ENCODE measurements at regions not wholly inside any gene's neighbourhood (a gene's known extent, or its start where the extent isn't known, plus 50 kb on each side); places are given as distances from the start of the nearest gene placed in this dataset.

DNA sequence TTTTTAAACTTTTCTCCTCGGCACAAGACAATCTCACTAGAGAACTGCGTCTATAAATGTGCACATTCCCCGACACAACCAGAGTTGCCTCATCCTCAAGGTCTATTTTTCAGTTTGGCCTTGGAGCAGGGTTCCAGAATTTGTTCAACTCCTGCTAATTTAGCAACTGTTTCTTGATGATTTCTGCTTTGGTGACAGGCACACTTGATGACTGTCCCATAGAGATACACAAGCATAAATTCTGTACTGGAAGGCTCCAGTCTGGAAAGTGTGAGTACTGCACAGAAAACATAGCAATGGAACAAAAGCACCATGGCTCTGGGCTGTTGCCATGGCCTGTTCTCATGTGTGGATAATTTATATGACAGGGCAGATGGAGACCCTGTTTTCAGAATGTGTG lies 379.6 kb upstream of the PDZRN3 start:
- Histone ChIP-seq H3K79me2 (ENCODE audit: low read depth) (no peaks in the 10 kb centered on the region), H3F3A (ENCODE audit: insufficient read depth, low read depth) (no peaks in the 10 kb centered on the region), H3K4me2 (no peak overlapping the region), H3K9me2 (ENCODE audit: insufficient read depth) (no peaks in the 10 kb centered on the region), H2AFZ (no peak overlapping the region), H3K4me3 (no peak overlapping the region), H4K20me1 (ENCODE audit: insufficient read depth) (no peaks in the 10 kb centered on the region), H3K36me3 (ENCODE audit: low read depth) (no peaks in the 10 kb centered on the region), H3K4me1 (replicated peaks; ENCODE audit: insufficient read depth) (no peaks in the 10 kb centered on the region), H3K9me3 (ENCODE audit: insufficient read depth, low read depth) (no peaks in the 10 kb centered on the region), H3K27ac (no peak overlapping the region), H3K27me3 (ENCODE audit: insufficient read depth, low read depth) (no peaks in the 10 kb centered on the region)
- no peak for DNase-seq
- CTCF ChIA-PET, result no interaction called here
- no TSS peak for BruUV-seq (replicated peaks)
- intact Hi-C loops (cut with micrococcal nuclease; ENCODE audit: unreplicated experiment), result no loop called here
- TF ChIP-seq, protein P1, sequence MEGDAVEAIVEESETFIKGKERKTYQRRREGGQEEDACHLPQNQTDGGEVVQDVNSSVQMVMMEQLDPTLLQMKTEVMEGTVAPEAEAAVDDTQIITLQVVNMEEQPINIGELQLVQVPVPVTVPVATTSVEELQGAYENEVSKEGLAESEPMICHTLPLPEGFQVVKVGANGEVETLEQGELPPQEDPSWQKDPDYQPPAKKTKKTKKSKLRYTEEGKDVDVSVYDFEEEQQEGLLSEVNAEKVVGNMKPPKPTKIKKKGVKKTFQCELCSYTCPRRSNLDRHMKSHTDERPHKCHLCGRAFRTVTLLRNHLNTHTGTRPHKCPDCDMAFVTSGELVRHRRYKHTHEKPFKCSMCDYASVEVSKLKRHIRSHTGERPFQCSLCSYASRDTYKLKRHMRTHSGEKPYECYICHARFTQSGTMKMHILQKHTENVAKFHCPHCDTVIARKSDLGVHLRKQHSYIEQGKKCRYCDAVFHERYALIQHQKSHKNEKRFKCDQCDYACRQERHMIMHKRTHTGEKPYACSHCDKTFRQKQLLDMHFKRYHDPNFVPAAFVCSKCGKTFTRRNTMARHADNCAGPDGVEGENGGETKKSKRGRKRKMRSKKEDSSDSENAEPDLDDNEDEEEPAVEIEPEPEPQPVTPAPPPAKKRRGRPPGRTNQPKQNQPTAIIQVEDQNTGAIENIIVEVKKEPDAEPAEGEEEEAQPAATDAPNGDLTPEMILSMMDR (conservative IDR thresholded peaks at IDR 0.05), result no peak
- no peak for TF ChIP-seq EZH2 (IDR thresholded peaks at IDR 0.05; ENCODE audit: low read depth)
- POLR2A ChIA-PET (ENCODE audit: unreplicated experiment), result no interaction called here

DNA sequence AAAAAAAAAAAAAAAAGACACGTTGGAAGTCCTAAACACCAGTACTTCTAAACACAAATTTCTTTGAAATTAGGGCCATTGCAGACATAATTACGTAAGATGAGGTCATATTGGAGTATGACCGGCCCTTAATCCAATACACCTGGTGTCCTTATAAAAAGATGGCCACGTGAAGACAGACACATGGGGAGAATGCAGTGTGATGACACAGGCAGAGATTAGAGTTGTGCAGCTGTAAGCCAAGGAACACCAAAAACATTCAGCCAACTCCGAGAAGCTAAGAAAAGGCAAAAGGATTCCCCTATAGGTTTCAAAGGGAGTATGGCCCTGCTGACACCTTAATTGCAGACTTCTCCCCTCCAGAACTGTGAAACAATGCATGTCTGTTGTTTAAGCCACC lies 379.0 kb upstream of the PDZRN3 start:
- H3K27me3 ChIP-seq (ENCODE audit: insufficient read depth, low read depth), result no peaks in the 10 kb centered on the region
- H3K4me3 ChIP-seq, result no peak overlapping the region
- no peaks in the 10 kb centered on the region for H3F3A ChIP-seq (ENCODE audit: insufficient read depth, low read depth)
- TF ChIP-seq EZH2 (IDR thresholded peaks at IDR 0.05; ENCODE audit: low read depth), result no peak
- TF ChIP-seq, protein P1 (conservative IDR thresholded peaks at IDR 0.05), result no peak
- no peaks in the 10 kb centered on the region for H3K4me1 ChIP-seq (replicated peaks; ENCODE audit: insufficient read depth)
- no peaks in the 10 kb centered on the region for H4K20me1 ChIP-seq (ENCODE audit: insufficient read depth)
- BruUV-seq (replicated peaks), result no TSS peak
- H3K9me3 ChIP-seq (ENCODE audit: insufficient read depth, low read depth), result no peaks in the 10 kb centered on the region
- CTCF ChIA-PET, result no interaction called here
- no peak overlapping the region for H3K4me2 ChIP-seq
- DNase-seq, result no peak
- POLR2A ChIA-PET (ENCODE audit: unreplicated experiment), result no interaction called here
- no peak overlapping the region for H3K27ac ChIP-seq
- H3K36me3 ChIP-seq (ENCODE audit: low read depth), result no peaks in the 10 kb centered on the region
- intact Hi-C loops (cut with micrococcal nuclease; ENCODE audit: unreplicated experiment), result no loop called here
- H3K9me2 ChIP-seq (ENCODE audit: insufficient read depth), result no peaks in the 10 kb centered on the region
- H2AFZ ChIP-seq, result no peak overlapping the region
- no peaks in the 10 kb centered on the region for H3K79me2 ChIP-seq (ENCODE audit: low read depth)

DNA sequence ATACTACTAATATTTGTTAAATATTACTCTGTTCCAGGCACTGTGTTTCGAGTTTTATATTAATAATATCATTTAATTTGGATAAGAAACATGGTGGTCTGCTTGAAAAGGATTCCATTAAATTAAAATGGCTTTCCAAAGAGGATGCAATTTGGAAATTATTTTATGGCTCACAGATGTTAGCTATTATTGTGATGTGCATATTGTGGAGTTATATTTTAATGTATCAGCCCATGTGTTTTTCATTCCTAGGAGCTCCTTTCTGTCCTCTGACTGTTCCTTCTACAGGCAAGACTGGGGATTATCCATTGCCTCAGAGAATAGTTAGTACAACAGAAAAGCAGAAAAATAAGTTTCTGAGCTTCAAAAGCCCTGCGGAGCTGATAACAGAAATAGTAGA lies 376.7 kb upstream of the PDZRN3 start:
- TF ChIP-seq, protein P1 (conservative IDR thresholded peaks at IDR 0.05), result no peak
- TF ChIP-seq EZH2 (IDR thresholded peaks at IDR 0.05; ENCODE audit: low read depth), result no peak
- Histone ChIP-seq H3K27me3 (ENCODE audit: insufficient read depth, low read depth) (no peaks in the 10 kb centered on the region), H3K4me3 (no peak overlapping the region), H3K27ac (no peak overlapping the region), H3K36me3 (ENCODE audit: low read depth) (no peaks in the 10 kb centered on the region), H3K4me1 (replicated peaks; ENCODE audit: insufficient read depth) (no peaks in the 10 kb centered on the region), H2AFZ (no peak overlapping the region), H3K4me2 (no peak overlapping the region), H3F3A (ENCODE audit: insufficient read depth, low read depth) (no peaks in the 10 kb centered on the region), H3K79me2 (ENCODE audit: low read depth) (no peaks in the 10 kb centered on the region), H4K20me1 (ENCODE audit: insufficient read depth) (no peaks in the 10 kb centered on the region), H3K9me3 (ENCODE audit: insufficient read depth, low read depth) (no peaks in the 10 kb centered on the region), H3K9me2 (ENCODE audit: insufficient read depth) (no peaks in the 10 kb centered on the region)
- CTCF ChIA-PET, result no interaction called here
- intact Hi-C loops (cut with micrococcal nuclease; ENCODE audit: unreplicated experiment), result no loop called here
- BruUV-seq (replicated peaks), result no TSS peak
- POLR2A ChIA-PET (ENCODE audit: unreplicated experiment), result no interaction called here
- DNase-seq, result no peak

Data from PC-9 (cell line).